K562 (cell line): ENCODE measurements at regions not wholly inside any gene's neighbourhood (a gene's known extent, or its start where the extent isn't known, plus 50 kb on each side); places are given as distances from the start of the nearest gene placed in this dataset.

Experiments used
- FIP1L1 ChIP-seq: fragments of 200-400 bp; formaldehyde crosslinking; IDR thresholded peaks from 2 replicates; pipeline ENCODE4 v1.6.1; 2018; ENCODE audit warnings: mild to moderate bottlenecking, low read depth, low read length; ENCODE audit not compliant: poor library complexity, severe bottlenecking
- GTF3C2 ChIP-seq: IDR thresholded peaks from 3 replicates; pipeline ENCODE4 v1.6.1; 2011; ENCODE audit warnings: borderline replicate concordance, mild to moderate bottlenecking, moderate library complexity; ENCODE audit not compliant: insufficient read length; ENCODE audit errors: extremely low read depth
- HMG20A ChIP-seq: fragments of 450-650 bp; formaldehyde crosslinking; conservative IDR thresholded peaks from 2 replicates; pipeline ENCODE4 v1.4.0; 2020; ENCODE audit warnings: mild to moderate bottlenecking, mixed read lengths
- NFE2 ChIP-seq: IDR thresholded peaks from 2 replicates; pipeline ENCODE4 v1.6.1; 2014; ENCODE audit warnings: antibody characterized with exemption, low read depth
- POU5F1 ChIP-seq: fragments of 150-350 bp; IDR thresholded peaks from 2 replicates; pipeline ENCODE4 v1.6.1; 2014; ENCODE audit warnings: borderline replicate concordance, low read length, low read depth, mild to moderate bottlenecking; ENCODE audit not compliant: partially characterized antibody
- SNRNP70 ChIP-seq: fragments of 200-400 bp; formaldehyde crosslinking; optimal IDR thresholded peaks from 2 replicates; pipeline ENCODE3; 2017; ENCODE audit warnings: low read depth, low read length
- TEAD1 ChIP-seq, 2 experiments: fragments of 450-650 bp in 1 of 2; sonication (generic) in 1 of 2; formaldehyde crosslinking; IDR thresholded peaks; 2 replicates each; pipeline versions ENCODE4 v1.4.0 to v1.8.0; 2020 to 2022; ENCODE audit warnings: mild to moderate bottlenecking in 2 of 2, missing genetic modification reagents in 1 of 2
- ZNF12 ChIP-seq: sonication (generic); formaldehyde crosslinking; IDR thresholded peaks from 2 replicates; pipeline ENCODE4 v1.4.0; 2020; ENCODE audit warnings: mild to moderate bottlenecking, missing genetic modification reagents
- ZNF217 ChIP-seq: sonication (generic); formaldehyde crosslinking; IDR thresholded peaks from 2 replicates; pipeline ENCODE4 v1.8.0; 2022; ENCODE audit warnings: mild to moderate bottlenecking, missing genetic modification reagents
- ZNF274 ChIP-seq: IDR thresholded peaks from 2 replicates; pipeline ENCODE4 v1.6.1; 2011; ENCODE audit warnings: low read depth, mild to moderate bottlenecking, low read length, moderate library complexity, borderline replicate concordance
- TF ChIP-seq, protein P1 (sequence below): fragments of 250-450 bp; sonication (Bioruptor Pico); IDR thresholded peaks from 2 replicates; pipeline ENCODE4 v1.5.0; 2021; ENCODE audit warnings: mild to moderate bottlenecking, borderline replicate concordance
- TF ChIP-seq, protein P2 (sequence below), 2 experiments: IDR thresholded peaks; 2 replicates each; pipeline ENCODE4 v1.6.1; 2012; ENCODE audit warnings: improper control_type of control experiment in 2 of 2, low read depth in 2 of 2, low read length in 2 of 2, borderline replicate concordance in 1 of 2

DNA sequence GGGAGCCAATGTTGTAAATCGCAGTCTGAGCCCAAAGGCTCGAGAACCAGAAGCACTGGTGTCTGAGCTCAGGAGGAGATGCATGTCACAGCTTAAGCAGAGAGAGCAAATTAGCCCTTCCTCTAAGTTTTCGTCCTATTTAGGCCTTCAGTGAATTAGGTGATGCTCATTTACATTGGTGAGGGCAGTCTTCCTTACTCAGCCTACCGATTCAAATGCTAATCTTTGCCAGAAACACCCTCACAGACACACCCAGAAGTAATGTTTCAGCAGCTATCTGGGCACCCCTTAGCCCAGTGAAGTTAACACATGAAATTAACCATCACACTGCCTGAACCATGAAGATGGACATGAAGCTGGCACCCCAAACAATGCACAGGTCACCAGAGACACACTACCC, 385.1 kb downstream of the STK39 start (continued):
- TF ChIP-seq, protein P1, sequence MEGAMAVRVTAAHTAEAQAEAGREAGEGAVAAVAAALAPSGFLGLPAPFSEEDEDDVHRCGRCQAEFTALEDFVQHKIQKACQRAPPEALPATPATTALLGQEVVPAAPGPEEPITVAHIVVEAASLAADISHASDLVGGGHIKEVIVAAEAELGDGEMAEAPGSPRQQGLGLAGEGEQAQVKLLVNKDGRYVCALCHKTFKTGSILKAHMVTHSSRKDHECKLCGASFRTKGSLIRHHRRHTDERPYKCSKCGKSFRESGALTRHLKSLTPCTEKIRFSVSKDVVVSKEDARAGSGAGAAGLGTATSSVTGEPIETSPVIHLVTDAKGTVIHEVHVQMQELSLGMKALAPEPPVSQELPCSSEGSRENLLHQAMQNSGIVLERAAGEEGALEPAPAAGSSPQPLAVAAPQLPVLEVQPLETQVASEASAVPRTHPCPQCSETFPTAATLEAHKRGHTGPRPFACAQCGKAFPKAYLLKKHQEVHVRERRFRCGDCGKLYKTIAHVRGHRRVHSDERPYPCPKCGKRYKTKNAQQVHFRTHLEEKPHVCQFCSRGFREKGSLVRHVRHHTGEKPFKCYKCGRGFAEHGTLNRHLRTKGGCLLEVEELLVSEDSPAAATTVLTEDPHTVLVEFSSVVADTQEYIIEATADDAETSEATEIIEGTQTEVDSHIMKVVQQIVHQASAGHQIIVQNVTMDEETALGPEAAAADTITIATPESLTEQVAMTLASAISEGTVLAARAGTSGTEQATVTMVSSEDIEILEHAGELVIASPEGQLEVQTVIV (CRISPR knock-in tag), result no peak
- no peak for TF ChIP-seq TEAD1 (CRISPR knock-in tag; IDR thresholded peaks at IDR 0.05)
- no peak for TF ChIP-seq HMG20A (CRISPR knock-in tag)
- no peak for TF ChIP-seq ZNF274
- TF ChIP-seq ZNF12, result no peak
- no peak for TF ChIP-seq NFE2
- TF ChIP-seq POU5F1, result no peak
- TF ChIP-seq ZNF217, result no peak
- TF ChIP-seq FIP1L1, result no peak
- TF ChIP-seq GTF3C2, result no peak
- no peak for TF ChIP-seq SNRNP70
- TF ChIP-seq, protein P2, sequence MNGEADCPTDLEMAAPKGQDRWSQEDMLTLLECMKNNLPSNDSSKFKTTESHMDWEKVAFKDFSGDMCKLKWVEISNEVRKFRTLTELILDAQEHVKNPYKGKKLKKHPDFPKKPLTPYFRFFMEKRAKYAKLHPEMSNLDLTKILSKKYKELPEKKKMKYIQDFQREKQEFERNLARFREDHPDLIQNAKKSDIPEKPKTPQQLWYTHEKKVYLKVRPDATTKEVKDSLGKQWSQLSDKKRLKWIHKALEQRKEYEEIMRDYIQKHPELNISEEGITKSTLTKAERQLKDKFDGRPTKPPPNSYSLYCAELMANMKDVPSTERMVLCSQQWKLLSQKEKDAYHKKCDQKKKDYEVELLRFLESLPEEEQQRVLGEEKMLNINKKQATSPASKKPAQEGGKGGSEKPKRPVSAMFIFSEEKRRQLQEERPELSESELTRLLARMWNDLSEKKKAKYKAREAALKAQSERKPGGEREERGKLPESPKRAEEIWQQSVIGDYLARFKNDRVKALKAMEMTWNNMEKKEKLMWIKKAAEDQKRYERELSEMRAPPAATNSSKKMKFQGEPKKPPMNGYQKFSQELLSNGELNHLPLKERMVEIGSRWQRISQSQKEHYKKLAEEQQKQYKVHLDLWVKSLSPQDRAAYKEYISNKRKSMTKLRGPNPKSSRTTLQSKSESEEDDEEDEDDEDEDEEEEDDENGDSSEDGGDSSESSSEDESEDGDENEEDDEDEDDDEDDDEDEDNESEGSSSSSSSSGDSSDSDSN (IDR thresholded peaks at IDR 0.05; ENCODE audit: borderline replicate concordance in 1 of 2, low read depth in 2 of 2, low read length in 2 of 2), result no peak
- TF ChIP-seq, all 486 proteins: peak for 0
